Astrocyte (in vitro differentiated cells and primary cell): ENCODE measurements at regions not wholly inside any gene's neighbourhood (a gene's known extent, or its start where the extent isn't known, plus 50 kb on each side); places are given as distances from the start of the nearest gene placed in this dataset.

ENCODE experiments used
- DNase-seq: peaks from one replicate; pipeline ENCODE4 v3.0.0-alpha.2; 2010; ENCODE audit warnings: low read depth
- FAIRE-seq: peaks from 2 replicates; lab custom pipeline; 2011; peaks lifted over from hg19 to GRCh38; lab: Jason Lieb, UNC
- H2AFZ ChIP-seq: 2 replicates; pipeline ENCODE4 v1.6.0; 2012; ENCODE audit warnings: low read depth, low read length, inconsistent platforms
- H3K27ac ChIP-seq: 2 replicates; pipeline ENCODE4 v1.5.1; 2011; ENCODE audit warnings: low read depth, low read length, inconsistent platforms
- H3K27me3 ChIP-seq: 2 replicates; pipeline ENCODE4 v1.6.0; 2011; ENCODE audit warnings: low read length, inconsistent platforms; ENCODE audit not compliant: insufficient read depth
- H3K36me3 ChIP-seq: 2 replicates; pipeline ENCODE4 v1.5.1; 2011; ENCODE audit warnings: low read length, inconsistent platforms; ENCODE audit not compliant: insufficient read depth
- H3K4me1 ChIP-seq: 2 replicates; pipeline ENCODE4 v1.5.1; 2011; ENCODE audit warnings: low read length, inconsistent platforms; ENCODE audit not compliant: insufficient read depth
- H3K4me2 ChIP-seq: 2 replicates; pipeline ENCODE4 v1.6.0; 2012; ENCODE audit warnings: low read length, inconsistent platforms
- H3K4me3 ChIP-seq: 2 replicates; pipeline ENCODE4 v1.5.1; 2011; ENCODE audit warnings: low read depth, mild to moderate bottlenecking, low read length, inconsistent platforms; ENCODE audit not compliant: insufficient read depth
- H3K79me2 ChIP-seq: 2 replicates; pipeline ENCODE4 v1.6.0; 2012; ENCODE audit warnings: mild to moderate bottlenecking, low read length, inconsistent platforms; ENCODE audit not compliant: insufficient read depth
- H3K9ac ChIP-seq: 2 replicates; pipeline ENCODE4 v1.6.0; 2012; ENCODE audit warnings: mild to moderate bottlenecking, low read length, inconsistent platforms
- H3K9me3 ChIP-seq: 2 replicates; pipeline ENCODE4 v1.5.1; 2012; ENCODE audit warnings: low read depth, mild to moderate bottlenecking, low read length, inconsistent platforms; ENCODE audit not compliant: insufficient read depth
- H4K20me1 ChIP-seq: 2 replicates; pipeline ENCODE4 v1.6.0; 2012; ENCODE audit warnings: low read length, inconsistent platforms; ENCODE audit not compliant: insufficient read depth
- H3K27ac Mint-ChIP-seq: one replicate; pipeline ENCODE4 v1.8.0; 2021; ENCODE audit warnings: mild to moderate bottlenecking, mixed read lengths; ENCODE audit not compliant: unreplicated experiment
- H3K27me3 Mint-ChIP-seq: one replicate; pipeline ENCODE4 v1.8.0; 2021; ENCODE audit warnings: low read depth, mixed read lengths; ENCODE audit not compliant: unreplicated experiment
- H3K36me3 Mint-ChIP-seq: one replicate; pipeline ENCODE4 v1.8.0; 2021; ENCODE audit warnings: low read depth, mixed read lengths; ENCODE audit not compliant: unreplicated experiment
- H3K4me1 Mint-ChIP-seq: one replicate; pipeline ENCODE4 v1.8.0; 2021; ENCODE audit warnings: low read depth, mixed read lengths; ENCODE audit not compliant: unreplicated experiment
- H3K4me3 Mint-ChIP-seq: one replicate; pipeline ENCODE4 v1.8.0; 2021; ENCODE audit warnings: mild to moderate bottlenecking, moderate library complexity, mixed read lengths; ENCODE audit not compliant: unreplicated experiment
- H3K9me3 Mint-ChIP-seq: one replicate; pipeline ENCODE4 v1.8.0; 2021; ENCODE audit warnings: mild to moderate bottlenecking, mixed read lengths; ENCODE audit not compliant: unreplicated experiment
- EZH2 ChIP-seq: IDR thresholded peaks from 2 replicates; pipeline ENCODE4 v1.6.1; 2012; ENCODE audit warnings: mild to moderate bottlenecking, low read length, inconsistent platforms; ENCODE audit not compliant: insufficient read depth
- TF ChIP-seq, protein P1 (sequence below): IDR thresholded peaks from 2 replicates; pipeline ENCODE4 v1.5.1; 2011; ENCODE audit warnings: low read depth, mild to moderate bottlenecking, inconsistent platforms, low read length, moderate library complexity; ENCODE audit not compliant: insufficient read depth

GRCh38 chr1:86247597-86248279, 91.2 kb upstream of the COL24A1 start:
- Histone ChIP-seq H3K9ac (no peak overlapping the region), H3K4me2 (no peak overlapping the region), H4K20me1 (no peaks in the 10 kb centered on the region), H3K9me3 (no peaks in the 10 kb centered on the region), H3K27ac (no peak overlapping the region), H3K4me3 (no peak overlapping the region), H3K79me2 (no peaks in the 10 kb centered on the region), H2AFZ (no peak overlapping the region), H3K4me1 (no peaks in the 10 kb centered on the region), H3K27me3 (no peaks in the 10 kb centered on the region), H3K36me3 (no peaks in the 10 kb centered on the region)
- no peak overlapping the region for H3K27ac Mint-ChIP-seq
- no peaks in the 10 kb centered on the region for H3K36me3 Mint-ChIP-seq
- DNase-seq (no peak), FAIRE-seq (no peak)
- no peak overlapping the region for H3K4me3 Mint-ChIP-seq
- no peaks in the 10 kb centered on the region for H3K9me3 Mint-ChIP-seq
- no peak for TF ChIP-seq EZH2
- TF ChIP-seq, protein P1, sequence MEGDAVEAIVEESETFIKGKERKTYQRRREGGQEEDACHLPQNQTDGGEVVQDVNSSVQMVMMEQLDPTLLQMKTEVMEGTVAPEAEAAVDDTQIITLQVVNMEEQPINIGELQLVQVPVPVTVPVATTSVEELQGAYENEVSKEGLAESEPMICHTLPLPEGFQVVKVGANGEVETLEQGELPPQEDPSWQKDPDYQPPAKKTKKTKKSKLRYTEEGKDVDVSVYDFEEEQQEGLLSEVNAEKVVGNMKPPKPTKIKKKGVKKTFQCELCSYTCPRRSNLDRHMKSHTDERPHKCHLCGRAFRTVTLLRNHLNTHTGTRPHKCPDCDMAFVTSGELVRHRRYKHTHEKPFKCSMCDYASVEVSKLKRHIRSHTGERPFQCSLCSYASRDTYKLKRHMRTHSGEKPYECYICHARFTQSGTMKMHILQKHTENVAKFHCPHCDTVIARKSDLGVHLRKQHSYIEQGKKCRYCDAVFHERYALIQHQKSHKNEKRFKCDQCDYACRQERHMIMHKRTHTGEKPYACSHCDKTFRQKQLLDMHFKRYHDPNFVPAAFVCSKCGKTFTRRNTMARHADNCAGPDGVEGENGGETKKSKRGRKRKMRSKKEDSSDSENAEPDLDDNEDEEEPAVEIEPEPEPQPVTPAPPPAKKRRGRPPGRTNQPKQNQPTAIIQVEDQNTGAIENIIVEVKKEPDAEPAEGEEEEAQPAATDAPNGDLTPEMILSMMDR: no peak
- peaks cover 1% of the 10 kb centered on the region for H3K27me3 Mint-ChIP-seq
- no peaks in the 10 kb centered on the region for H3K4me1 Mint-ChIP-seq

- Histone ChIP-seq H2AFZ (no peak overlapping the region), H3K4me2 (no peak overlapping the region), H3K79me2 (no peaks in the 10 kb centered on the region), H3K4me3 (no peak overlapping the region), H3K9me3 (no peaks in the 10 kb centered on the region), H4K20me1 (no peaks in the 10 kb centered on the region), H3K27me3 (no peaks in the 10 kb centered on the region), H3K9ac (no peak overlapping the region), H3K36me3 (no peaks in the 10 kb centered on the region), H3K27ac (no peak overlapping the region), H3K4me1 (no peaks in the 10 kb centered on the region)
- no peak for FAIRE-seq
- H3K27me3 Mint-ChIP-seq: peaks cover 1% of the 10 kb centered on the region
- no peak overlapping the region for H3K27ac Mint-ChIP-seq
- no peak for TF ChIP-seq EZH2
- TF ChIP-seq, protein P1: no peak
- H3K4me3 Mint-ChIP-seq: no peak overlapping the region
- no peaks in the 10 kb centered on the region for H3K4me1 Mint-ChIP-seq
- H3K36me3 Mint-ChIP-seq: no peaks in the 10 kb centered on the region
- H3K9me3 Mint-ChIP-seq: no peaks in the 10 kb centered on the region
- peak; percentile 57 for DNase-seq
Measured at GRCh38 chr1:86245566-86246190, 89.1 kb upstream of the COL24A1 start.

GRCh38 chr1:86239894-86240293, 83.3 kb upstream of the COL24A1 start:
- H3K27me3 Mint-ChIP-seq: no peaks in the 10 kb centered on the region
- Histone ChIP-seq H3K9me3 (no peaks in the 10 kb centered on the region), H3K9ac (no peak overlapping the region), H3K4me3 (no peak overlapping the region), H3K79me2 (no peaks in the 10 kb centered on the region), H3K4me2 (no peak overlapping the region), H3K36me3 (no peaks in the 10 kb centered on the region), H3K27ac (no peak overlapping the region), H3K4me1 (no peaks in the 10 kb centered on the region), H4K20me1 (no peaks in the 10 kb centered on the region), H2AFZ (no peak overlapping the region), H3K27me3 (no peaks in the 10 kb centered on the region)
- no peak for DNase-seq
- TF ChIP-seq EZH2: no peak
- TF ChIP-seq, protein P1: no peak
- H3K36me3 Mint-ChIP-seq: no peaks in the 10 kb centered on the region
- no peaks in the 10 kb centered on the region for H3K9me3 Mint-ChIP-seq
- H3K4me3 Mint-ChIP-seq: no peak overlapping the region
- no peak overlapping the region for H3K27ac Mint-ChIP-seq
- H3K4me1 Mint-ChIP-seq: no peaks in the 10 kb centered on the region
- no peak for FAIRE-seq
